ENCODE measurements at regions not wholly inside any gene's neighbourhood (a gene's known extent, or its start where the extent isn't known, plus 50 kb on each side); places are given as distances from the start of the nearest gene placed in this dataset.

GRCh38 chr5:142508591-142508990 lies 177.3 kb downstream of the FGF1 start:
- DNase-seq, result no peak

- DNase-seq, result no peak
These were observed 178.1 kb downstream of the FGF1 start for GRCh38 chr5:142507531-142508372.

GRCh38 chr5:142506756-142507155 lies 179.1 kb downstream of the FGF1 start:
- DNase-seq, result no peak

- no peak for DNase-seq
These were observed 179.8 kb downstream of the FGF1 start for GRCh38 chr5:142506046-142506445.

- no peak for DNase-seq
These were observed 177.1 kb upstream of the SPRY4 start for GRCh38 chr5:142501890-142502289.

- DNase-seq, result no peak
These were observed 175.5 kb upstream of the SPRY4 start for GRCh38 chr5:142500227-142500905.

- no peak for DNase-seq
These were observed 174.9 kb upstream of the SPRY4 start for GRCh38 chr5:142499591-142500226.

- no peak for DNase-seq
These were observed 173.5 kb upstream of the SPRY4 start for GRCh38 chr5:142498298-142498697.

GRCh38 chr5:142495531-142495930 lies 170.7 kb upstream of the SPRY4 start:
- DNase-seq, result no peak

GRCh38 chr5:142493875-142494518 lies 169.2 kb upstream of the SPRY4 start:
- no peak for DNase-seq

- DNase-seq, result no peak
These were observed 168.0 kb upstream of the SPRY4 start for GRCh38 chr5:142492781-142493281.

GRCh38 chr5:142491679-142492078 lies 166.9 kb upstream of the SPRY4 start:
- no peak for DNase-seq

- no peak for DNase-seq
These were observed 166.4 kb upstream of the SPRY4 start for GRCh38 chr5:142491270-142491669.

GRCh38 chr5:142486581-142486980 lies 161.8 kb upstream of the SPRY4 start:
- DNase-seq, result no peak

GRCh38 chr5:142486020-142486419 lies 161.2 kb upstream of the SPRY4 start:
- DNase-seq, result no peak

GRCh38 chr5:142484821-142485387 lies 160.1 kb upstream of the SPRY4 start:
- no peak for DNase-seq

GRCh38 chr5:142482207-142482606 lies 157.4 kb upstream of the SPRY4 start:
- no peak for DNase-seq

GRCh38 chr5:142481410-142481809 lies 156.6 kb upstream of the SPRY4 start:
- DNase-seq, result no peak

- no peak for DNase-seq
These were observed 155.2 kb upstream of the SPRY4 start for GRCh38 chr5:142479854-142480519.

GRCh38 chr5:142479150-142479549 lies 154.3 kb upstream of the SPRY4 start:
- no peak for DNase-seq

- no peak for DNase-seq
These were observed 153.3 kb upstream of the SPRY4 start for GRCh38 chr5:142478113-142478512.
